ENCODE measurements at regions not wholly inside any gene's neighbourhood (a gene's known extent, or its start where the extent isn't known, plus 50 kb on each side); places are given as distances from the start of the nearest gene placed in this dataset.

GRCh38 chr9:107103621-107104020 lies 179.5 kb upstream of the RAD23B start:
- DNase-seq (no peak), ATAC-seq (no peak)
- Histone ChIP-seq H3K36me3 (ENCODE audit: insufficient read depth in 1 of 2, low read depth in 1 of 2) (no peaks in the 10 kb centered on the region), H3K9me3 (no peaks in the 10 kb centered on the region), H3K4me1 (peaks cover 23% of the 10 kb centered on the region), H3K27ac (no peak overlapping the region), H3K4me3 (no peak overlapping the region), H3K27me3 (ENCODE audit: insufficient read depth in 3 of 3, low read length in 2 of 3) (no peaks in the 10 kb centered on the region)
- intact Hi-C loops (cut with DNase I): no loop called here
- TF ChIP-seq CTCF (IDR thresholded peaks at IDR 0.05): no peak
- 83 to 91% (median 90%) methylated on average over 2 of the region's 2 CpGs for WGBS, 3 donors

- Histone ChIP-seq H3K9me3 (no peaks in the 10 kb centered on the region), H3K4me1 (peaks cover 29% of the 10 kb centered on the region), H3K36me3 (ENCODE audit: insufficient read depth in 1 of 2, low read depth in 1 of 2) (no peaks in the 10 kb centered on the region), H3K27ac (peak overlapping the region; percentile 50), H3K27me3 (ENCODE audit: insufficient read depth in 3 of 3, low read length in 2 of 3) (no peaks in the 10 kb centered on the region), H3K4me3 (no peak overlapping the region)
- DNase-seq (no peak), ATAC-seq (no peak)
- TF ChIP-seq CTCF (IDR thresholded peaks at IDR 0.05): no peak
- intact Hi-C loops (cut with DNase I): no loop called here
- 48 to 74% (median 54%) methylated on average over 3 of the region's 3 CpGs for WGBS, 3 donors
These were observed 177.3 kb upstream of the RAD23B start for GRCh38 chr9:107105784-107106183.

DNA sequence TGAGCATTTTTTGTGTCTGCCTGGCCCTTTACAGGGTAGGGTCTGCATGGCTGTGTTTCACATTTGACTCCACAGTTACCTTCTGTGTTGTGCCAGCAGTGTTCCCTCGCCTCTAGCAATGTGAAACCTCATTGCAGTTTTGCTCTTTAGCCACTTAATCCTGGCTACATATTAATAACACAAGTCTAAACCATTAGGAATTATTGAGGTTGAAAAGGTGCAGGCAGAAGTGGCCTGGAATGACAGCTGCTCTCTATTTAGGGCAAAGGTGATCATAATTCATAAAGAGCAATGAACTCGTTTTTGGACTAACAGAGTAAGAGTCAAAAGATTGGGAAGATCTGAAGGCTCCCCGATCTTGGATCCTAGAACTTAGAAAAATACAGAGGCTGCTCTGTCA lies 176.7 kb upstream of the RAD23B start:
- ATAC-seq: peak in 3 of 4 donors; percentile 57 to 73 (median 67)
- intact Hi-C loops (cut with DNase I): no loop called here

DNA sequence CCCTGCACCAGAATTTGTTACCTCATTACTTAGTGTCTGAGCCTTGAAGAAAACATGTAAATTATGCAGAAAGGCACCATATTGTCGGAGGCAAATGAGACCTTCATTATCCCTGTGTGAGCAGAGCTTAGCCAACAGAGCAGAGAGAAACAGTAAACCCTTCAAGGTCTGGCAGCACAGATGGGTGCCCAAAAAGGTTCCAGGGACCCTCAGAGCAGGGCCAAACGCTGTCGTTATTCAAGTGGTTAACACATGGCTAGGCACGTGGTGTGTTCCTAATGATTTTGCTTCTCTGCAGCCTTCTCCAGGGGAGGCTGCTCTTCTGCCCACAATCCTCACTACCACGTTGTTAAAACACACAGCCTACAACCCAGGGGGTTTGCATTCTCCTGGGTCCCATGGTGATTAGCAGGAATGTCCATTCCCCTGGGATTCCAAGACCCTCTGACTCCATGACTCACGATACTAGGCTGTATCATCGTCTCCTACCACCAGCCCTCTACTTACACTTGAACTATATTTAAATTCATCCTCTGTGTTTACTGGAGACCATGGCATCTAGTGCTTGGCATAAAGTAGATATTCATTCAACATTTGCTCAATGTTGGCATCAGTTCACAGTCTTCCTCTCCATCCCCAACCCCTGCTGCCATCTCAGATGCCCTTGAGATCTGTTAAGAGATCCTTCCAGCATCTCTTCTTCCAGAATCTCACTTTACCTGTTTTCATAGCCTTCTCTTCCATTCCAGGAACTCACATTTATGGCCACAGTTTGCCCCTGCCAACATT lies 174.5 kb upstream of the RAD23B start:
- intact Hi-C loops (cut with DNase I): no loop called here
- no peak for TF ChIP-seq CTCF (IDR thresholded peaks at IDR 0.05)
- Histone ChIP-seq H3K4me3 (no peak overlapping the region), H3K4me1 (peaks cover 29% of the 10 kb centered on the region), H3K9me3 (no peaks in the 10 kb centered on the region), H3K27ac (no peak overlapping the region), H3K27me3 (ENCODE audit: insufficient read depth in 3 of 3, low read length in 2 of 3) (no peaks in the 10 kb centered on the region), H3K36me3 (ENCODE audit: insufficient read depth in 1 of 2, low read depth in 1 of 2) (no peaks in the 10 kb centered on the region)
- DNase-seq: no peak
- 50 to 66% (median 60%) methylated on average over 7 of the region's 7 CpGs for WGBS, 3 donors
- ATAC-seq: peak in 2 of 4 donors; percentile 19 to 44

More for the DNA sequence above, 176.7 kb upstream of the RAD23B start:
- Histone ChIP-seq H3K27ac (peak overlapping the region; percentile 50), H3K36me3 (ENCODE audit: insufficient read depth in 1 of 2, low read depth in 1 of 2) (no peaks in the 10 kb centered on the region), H3K27me3 (ENCODE audit: insufficient read depth in 3 of 3, low read length in 2 of 3) (no peaks in the 10 kb centered on the region), H3K4me1 (peaks cover 29% of the 10 kb centered on the region), H3K9me3 (no peaks in the 10 kb centered on the region), H3K4me3 (no peak overlapping the region)
- TF ChIP-seq CTCF (IDR thresholded peaks at IDR 0.05): no peak
- no peak for DNase-seq
- 44 to 52% (median 46%) methylated on average over 3 of the region's 3 CpGs for WGBS, 3 donors

DNA sequence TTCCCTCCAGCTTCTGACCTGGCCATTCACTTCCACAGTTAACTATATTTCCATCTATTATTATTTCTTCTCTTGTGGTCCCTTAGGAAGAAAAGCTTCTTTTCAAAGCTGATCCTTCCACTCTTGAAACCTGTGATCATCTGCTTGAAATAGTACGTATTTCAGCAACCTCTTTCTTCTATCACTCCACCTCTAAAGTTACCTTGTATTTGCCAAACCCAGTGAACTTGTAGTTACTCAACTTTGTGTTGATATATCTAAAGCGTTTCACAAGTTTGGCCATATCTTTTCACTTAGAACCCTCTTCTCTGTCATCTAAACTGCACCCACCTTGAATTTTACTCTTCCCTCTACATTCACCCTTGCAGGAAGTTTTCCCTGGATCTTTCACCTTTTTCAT lies 173.8 kb upstream of the RAD23B start:
- intact Hi-C loops (cut with DNase I): no loop called here
- peaks cover 29% of the 10 kb centered on the region for H3K4me1 ChIP-seq
- no peak overlapping the region for H3K27ac ChIP-seq
- H3K9me3 ChIP-seq: no peaks in the 10 kb centered on the region
- TF ChIP-seq CTCF (IDR thresholded peaks at IDR 0.05): no peak
- no peak overlapping the region for H3K4me3 ChIP-seq
- ATAC-seq (peak in 2 of 4 donors; percentile 39 to 65), DNase-seq (no peak)
- H3K36me3 ChIP-seq (ENCODE audit: insufficient read depth in 1 of 2, low read depth in 1 of 2): no peaks in the 10 kb centered on the region
- H3K27me3 ChIP-seq (ENCODE audit: insufficient read depth in 3 of 3, low read length in 2 of 3): no peaks in the 10 kb centered on the region
- WGBS, 3 donors: 50 to 93% (median 52%) methylated on average over 2 of the region's 2 CpGs
